HEK293 (cell line): ENCODE measurements at regions not wholly inside any gene's neighbourhood (a gene's known extent, or its start where the extent isn't known, plus 50 kb on each side); places are given as distances from the start of the nearest gene placed in this dataset.

ENCODE experiments used
- CTCF ChIA-PET: fragments of 350-600 bp; formaldehyde crosslinking; extraction: SDS; loops from one replicate; lab custom pipeline; 2021; ENCODE audit warnings: antibody characterized with exemption; lab: Yijun Ruan, JAX
- POLR2A ChIA-PET: fragments of 300-600 bp; formaldehyde crosslinking; extraction: SDS; loops from one replicate; lab custom pipeline; 2020; ENCODE audit warnings: antibody characterized with exemption, inconsistent platforms; lab: Yijun Ruan, JAX
- H3K27ac ChIP-seq: fragments of 200-500 bp; sonication (Bioruptor generic); 2 replicates; pipeline ENCODE4 v1.5.1; 2014; ENCODE audit warnings: low read depth, low read length, control low read depth, inconsistent platforms; ENCODE audit errors: extremely low read depth
- H3K36me3 ChIP-seq, 2 experiments: fragments of 200-500 bp in 1 of 2; sonication (Bioruptor generic) in 1 of 2; 1 replicate in 1 of 2; 2 replicates in 1 of 2; pipeline ENCODE4 v1.5.1; 2014 to 2017; ENCODE audit warnings: inconsistent platforms in 2 of 2, low read length in 2 of 2; ENCODE audit not compliant: control insufficient read depth in 2 of 2, insufficient read depth in 1 of 2
- H3K4me1 ChIP-seq: fragments of 200-500 bp; sonication (Bioruptor generic); 2 replicates; pipeline ENCODE4 v1.5.1; 2014; ENCODE audit warnings: mild to moderate bottlenecking, low read length, inconsistent platforms; ENCODE audit not compliant: control insufficient read depth, insufficient read depth
- H3K4me3 ChIP-seq: 2 replicates; pipeline ENCODE4 v1.5.1; 2011; ENCODE audit warnings: low read depth, mild to moderate bottlenecking, control low read depth, low read length, moderate library complexity
- H3K9me3 ChIP-seq: fragments of 200-500 bp; sonication (Bioruptor generic); 2 replicates; pipeline ENCODE4 v1.5.1; 2014; ENCODE audit warnings: low read depth, low read length, inconsistent platforms; ENCODE audit not compliant: control insufficient read depth, insufficient read depth
- AEBP2 ChIP-seq: fragments of 450-650 bp; formaldehyde crosslinking; IDR thresholded peaks from 2 replicates; pipeline ENCODE4 v1.5.1; 2016; ENCODE audit warnings: missing biosample characterization, missing genetic modification characterization, borderline replicate concordance
- BCL11B ChIP-seq: fragments of 450-650 bp; formaldehyde crosslinking; IDR thresholded peaks from 2 replicates; pipeline ENCODE4 v1.5.1; 2016; ENCODE audit warnings: low read depth, missing biosample characterization, missing genetic modification characterization
- FEZF1 ChIP-seq: fragments of 450-650 bp; formaldehyde crosslinking; IDR thresholded peaks from 2 replicates; pipeline ENCODE4 v1.5.1; 2016; ENCODE audit warnings: missing biosample characterization, missing genetic modification characterization
- GLI2 ChIP-seq: fragments of 450-650 bp; formaldehyde crosslinking; IDR thresholded peaks from 2 replicates; pipeline ENCODE4; 2017; ENCODE audit warnings: missing biosample characterization, missing genetic modification characterization, low read depth, borderline replicate concordance
- PRDM10 ChIP-seq: fragments of 450-650 bp; formaldehyde crosslinking; IDR thresholded peaks from 2 replicates; pipeline ENCODE4 v1.5.1; 2016; ENCODE audit warnings: missing biosample characterization, missing genetic modification characterization
- WT1 ChIP-seq: fragments of 450-650 bp; formaldehyde crosslinking; IDR thresholded peaks from 2 replicates; pipeline ENCODE4 v1.5.1; 2016; ENCODE audit warnings: missing biosample characterization, missing genetic modification characterization
- ZBTB7A ChIP-seq: fragments of 450-650 bp; formaldehyde crosslinking; IDR thresholded peaks from 2 replicates; pipeline ENCODE4 v1.5.1; 2016; ENCODE audit warnings: low read depth, missing biosample characterization, missing genetic modification characterization
- ZNF175 ChIP-seq: fragments of 450-650 bp; formaldehyde crosslinking; IDR thresholded peaks from 2 replicates; pipeline ENCODE4 v1.5.1; 2016; ENCODE audit warnings: missing biosample characterization, missing genetic modification characterization
- ZNF223 ChIP-seq: fragments of 450-650 bp; formaldehyde crosslinking; IDR thresholded peaks from 2 replicates; pipeline ENCODE4 v1.5.1; 2016; ENCODE audit warnings: missing biosample characterization, missing genetic modification characterization
- ZNF26 ChIP-seq: fragments of 450-650 bp; formaldehyde crosslinking; IDR thresholded peaks from 2 replicates; pipeline ENCODE4 v1.5.1; 2016; ENCODE audit warnings: missing biosample characterization, missing genetic modification characterization
- ZNF280C ChIP-seq: fragments of 450-650 bp; formaldehyde crosslinking; IDR thresholded peaks from 2 replicates; pipeline ENCODE4 v1.5.1; 2016; ENCODE audit warnings: missing biosample characterization, missing genetic modification characterization
- ZNF416 ChIP-seq: fragments of 450-650 bp; formaldehyde crosslinking; IDR thresholded peaks from 2 replicates; pipeline ENCODE4 v1.5.1; 2016; ENCODE audit warnings: missing biosample characterization, missing genetic modification characterization
- ZNF560 ChIP-seq: fragments of 450-650 bp; formaldehyde crosslinking; IDR thresholded peaks from 2 replicates; pipeline ENCODE4 v1.5.1; 2017; ENCODE audit warnings: missing biosample characterization, missing genetic modification characterization, borderline replicate concordance
- ZNF600 ChIP-seq: fragments of 450-650 bp; formaldehyde crosslinking; IDR thresholded peaks from 2 replicates; pipeline ENCODE4 v1.5.1; 2016; ENCODE audit warnings: missing biosample characterization, missing genetic modification characterization
- ZNF658 ChIP-seq: fragments of 450-650 bp; formaldehyde crosslinking; IDR thresholded peaks from 2 replicates; pipeline ENCODE4; 2016; ENCODE audit warnings: missing biosample characterization, missing genetic modification characterization
- ZNF777 ChIP-seq: fragments of 450-650 bp; formaldehyde crosslinking; IDR thresholded peaks from 2 replicates; pipeline ENCODE4 v1.5.1; 2017; ENCODE audit warnings: missing biosample characterization, missing genetic modification characterization, borderline replicate concordance
- ZSCAN23 ChIP-seq: fragments of 450-650 bp; formaldehyde crosslinking; IDR thresholded peaks from 2 replicates; pipeline ENCODE4 v1.5.1; 2016; ENCODE audit warnings: missing biosample characterization, missing genetic modification characterization
- TF ChIP-seq, protein P1 (sequence below): sonication (generic); formaldehyde crosslinking; IDR thresholded peaks from 2 replicates; pipeline ENCODE4 v1.8.1; 2022; ENCODE audit warnings: mild to moderate bottlenecking, moderate library complexity, missing genetic modification reagents
- TF ChIP-seq, protein P2 (sequence below): fragments of 450-650 bp; formaldehyde crosslinking; IDR thresholded peaks from 2 replicates; pipeline ENCODE4 v1.5.1; 2016; ENCODE audit warnings: missing biosample characterization, missing genetic modification characterization, low read depth

DNA sequence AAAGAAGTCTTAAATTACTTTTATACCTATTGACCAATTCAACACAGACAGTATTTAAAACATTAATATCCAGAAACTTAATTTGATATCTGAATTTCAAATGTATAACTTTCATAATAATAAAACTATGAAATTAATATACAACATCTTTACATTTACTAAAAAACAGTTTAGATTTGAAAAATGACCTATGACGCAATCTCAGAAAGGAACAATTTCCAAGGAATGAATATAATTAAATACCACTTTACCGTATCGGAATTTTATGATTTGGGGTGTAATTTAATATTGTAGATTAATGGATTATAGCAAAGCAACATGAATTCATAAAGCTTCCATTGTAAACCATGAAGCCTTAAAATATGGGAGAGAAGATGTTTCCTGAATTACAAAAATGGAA is 321.5 kb upstream of the TRPM3 start:
- Histone ChIP-seq H3K9me3 (no peaks in the 10 kb centered on the region), H3K27ac (no peak overlapping the region), H3K36me3 (no peaks in the 10 kb centered on the region), H3K4me1 (no peaks in the 10 kb centered on the region), H3K4me3 (no peak overlapping the region)
- POLR2A ChIA-PET, result no interaction called here
- CTCF ChIA-PET, result no interaction called here
- no peak for TF ChIP-seq GLI2 (tag by site-specific recombination)

DNA sequence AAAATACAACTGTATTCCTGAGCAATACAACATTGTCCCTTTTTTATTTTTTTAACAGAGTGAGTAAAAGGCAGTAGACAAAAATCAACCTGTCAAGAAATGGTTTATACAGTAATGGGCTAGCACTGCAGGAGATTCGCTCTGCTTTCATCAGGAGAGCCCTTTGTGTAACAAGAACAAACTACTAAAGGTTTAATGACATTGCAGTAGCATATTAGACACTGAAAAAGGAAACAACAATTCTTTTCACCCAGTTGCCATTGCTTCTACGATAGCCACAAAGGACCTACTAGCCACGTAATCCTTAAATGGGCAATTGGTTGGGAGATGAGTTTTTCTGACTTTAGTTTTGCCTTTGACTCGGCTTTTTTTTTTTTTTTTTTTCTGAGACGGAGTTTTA is 319.8 kb upstream of the TRPM3 start:
- CTCF ChIA-PET, result interaction anchor here (0.7 to 0.9 kb wide), 2 partner anchors 12 to 830 kb away, joined by 3 to 4 read pairs; no protein-coding TSS in a partner anchor
- no peak overlapping the region for H3K27ac ChIP-seq

More for the DNA sequence above, 319.8 kb upstream of the TRPM3 start:
- POLR2A ChIA-PET, result no interaction called here
- no peaks in the 10 kb centered on the region for H3K4me1 ChIP-seq
- TF ChIP-seq ZSCAN23 (tag by site-specific recombination) (no peak), ZNF416 (no peak), AEBP2 (tag by site-specific recombination) (no peak), ZNF658 (no peak), PRDM10 (tag by site-specific recombination) (no peak), ZNF223 (tag by site-specific recombination) (no peak), ZNF600 (tag by site-specific recombination) (no peak), BCL11B (tag by site-specific recombination) (no peak), ZBTB7A (tag by site-specific recombination) (no peak), GLI2 (tag by site-specific recombination) (no peak), ZNF175 (no peak), FEZF1 (no peak), WT1 (tag by site-specific recombination) (no peak), ZNF777 (tag by site-specific recombination) (no peak), ZNF560 (tag by site-specific recombination) (no peak), ZNF26 (tag by site-specific recombination) (no peak), ZNF280C (tag by site-specific recombination) (no peak)
- TF ChIP-seq, protein P1, sequence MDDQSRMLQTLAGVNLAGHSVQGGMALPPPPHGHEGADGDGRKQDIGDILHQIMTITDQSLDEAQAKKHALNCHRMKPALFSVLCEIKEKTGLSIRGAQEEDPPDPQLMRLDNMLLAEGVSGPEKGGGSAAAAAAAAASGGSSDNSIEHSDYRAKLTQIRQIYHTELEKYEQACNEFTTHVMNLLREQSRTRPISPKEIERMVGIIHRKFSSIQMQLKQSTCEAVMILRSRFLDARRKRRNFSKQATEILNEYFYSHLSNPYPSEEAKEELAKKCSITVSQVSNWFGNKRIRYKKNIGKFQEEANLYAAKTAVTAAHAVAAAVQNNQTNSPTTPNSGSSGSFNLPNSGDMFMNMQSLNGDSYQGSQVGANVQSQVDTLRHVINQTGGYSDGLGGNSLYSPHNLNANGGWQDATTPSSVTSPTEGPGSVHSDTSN (CRISPR knock-in tag), result no peak
- TF ChIP-seq, protein P2, sequence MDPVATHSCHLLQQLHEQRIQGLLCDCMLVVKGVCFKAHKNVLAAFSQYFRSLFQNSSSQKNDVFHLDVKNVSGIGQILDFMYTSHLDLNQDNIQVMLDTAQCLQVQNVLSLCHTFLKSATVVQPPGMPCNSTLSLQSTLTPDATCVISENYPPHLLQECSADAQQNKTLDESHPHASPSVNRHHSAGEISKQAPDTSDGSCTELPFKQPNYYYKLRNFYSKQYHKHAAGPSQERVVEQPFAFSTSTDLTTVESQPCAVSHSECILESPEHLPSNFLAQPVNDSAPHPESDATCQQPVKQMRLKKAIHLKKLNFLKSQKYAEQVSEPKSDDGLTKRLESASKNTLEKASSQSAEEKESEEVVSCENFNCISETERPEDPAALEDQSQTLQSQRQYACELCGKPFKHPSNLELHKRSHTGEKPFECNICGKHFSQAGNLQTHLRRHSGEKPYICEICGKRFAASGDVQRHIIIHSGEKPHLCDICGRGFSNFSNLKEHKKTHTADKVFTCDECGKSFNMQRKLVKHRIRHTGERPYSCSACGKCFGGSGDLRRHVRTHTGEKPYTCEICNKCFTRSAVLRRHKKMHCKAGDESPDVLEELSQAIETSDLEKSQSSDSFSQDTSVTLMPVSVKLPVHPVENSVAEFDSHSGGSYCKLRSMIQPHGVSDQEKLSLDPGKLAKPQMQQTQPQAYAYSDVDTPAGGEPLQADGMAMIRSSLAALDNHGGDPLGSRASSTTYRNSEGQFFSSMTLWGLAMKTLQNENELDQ (tag by site-specific recombination), result no peak
- H3K9me3 ChIP-seq, result no peaks in the 10 kb centered on the region
- H3K4me3 ChIP-seq, result no peak overlapping the region
- no peaks in the 10 kb centered on the region for H3K36me3 ChIP-seq
